HG03469 (cell line): ENCODE measurements at regions not wholly inside any gene's neighbourhood (a gene's known extent, or its start where the extent isn't known, plus 50 kb on each side); places are given as distances from the start of the nearest gene placed in this dataset.
"Not testable (repeated sequence)": the region's sequence is repeated elsewhere in the genome, so short reads cannot be mapped to it uniquely, and the experiment has no call there.

Experiments used
- ATAC-seq: cut with Tn5 transposase; IDR thresholded peaks from one replicate; pipeline ENCODE4 v1.9.1; 2021; ENCODE audit warnings: mild to moderate bottlenecking, moderate library complexity, moderate number of reproducible peaks; ENCODE audit not compliant: unreplicated experiment

DNA sequence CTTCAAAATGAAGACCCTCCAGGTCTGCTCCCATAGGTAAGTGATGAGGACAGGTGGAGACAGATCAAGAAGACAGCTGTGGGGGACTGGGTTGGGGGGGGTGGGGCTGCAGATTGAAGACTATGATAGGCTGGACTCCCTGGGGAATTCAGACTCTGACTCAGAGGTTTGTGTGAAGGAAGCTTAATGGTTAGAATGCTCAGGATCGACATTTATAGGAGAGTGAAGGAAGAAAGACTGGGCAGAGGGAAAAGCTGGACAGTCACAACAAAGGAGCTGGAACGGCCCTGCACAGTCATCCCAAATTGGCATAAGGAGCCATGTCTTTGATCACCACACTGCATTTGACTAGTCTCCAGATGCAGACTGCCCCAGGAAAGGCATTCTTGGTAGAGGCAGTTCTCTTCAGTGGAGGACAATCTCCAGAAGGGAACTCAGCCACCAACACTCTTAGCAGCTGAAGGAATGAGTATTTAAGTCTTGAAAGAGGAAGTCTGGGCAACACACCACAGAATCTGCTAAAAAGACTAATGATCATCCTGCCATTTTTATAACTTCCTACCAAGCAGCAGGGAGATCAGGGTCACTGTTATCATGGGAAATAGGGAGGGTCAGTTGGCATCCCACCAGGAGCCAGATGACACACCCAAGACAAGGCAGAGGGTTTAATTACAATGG, 120.0 kb upstream of the ZC3H11B start:
- ATAC-seq: no peak

DNA sequence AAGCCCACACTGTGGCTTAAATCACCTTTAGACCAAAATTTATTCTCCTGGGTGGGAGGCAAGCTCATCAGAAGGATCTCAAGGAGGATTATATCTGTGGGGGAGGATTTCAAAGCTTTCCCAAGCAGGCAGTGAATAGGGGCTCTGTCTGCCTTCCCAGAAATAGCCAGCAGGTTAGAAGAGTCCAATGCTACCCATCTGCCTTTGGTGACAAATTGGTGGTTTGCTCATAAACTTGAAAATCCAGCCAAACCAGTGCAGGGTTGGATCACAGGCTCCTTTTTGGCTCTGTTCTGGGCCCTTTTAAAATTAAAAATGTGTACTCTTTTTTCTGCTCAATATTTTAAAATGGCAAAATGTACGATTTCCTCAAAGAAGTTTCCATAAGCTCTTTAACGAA, 118.9 kb upstream of the ZC3H11B start:
- ATAC-seq: no peak

DNA sequence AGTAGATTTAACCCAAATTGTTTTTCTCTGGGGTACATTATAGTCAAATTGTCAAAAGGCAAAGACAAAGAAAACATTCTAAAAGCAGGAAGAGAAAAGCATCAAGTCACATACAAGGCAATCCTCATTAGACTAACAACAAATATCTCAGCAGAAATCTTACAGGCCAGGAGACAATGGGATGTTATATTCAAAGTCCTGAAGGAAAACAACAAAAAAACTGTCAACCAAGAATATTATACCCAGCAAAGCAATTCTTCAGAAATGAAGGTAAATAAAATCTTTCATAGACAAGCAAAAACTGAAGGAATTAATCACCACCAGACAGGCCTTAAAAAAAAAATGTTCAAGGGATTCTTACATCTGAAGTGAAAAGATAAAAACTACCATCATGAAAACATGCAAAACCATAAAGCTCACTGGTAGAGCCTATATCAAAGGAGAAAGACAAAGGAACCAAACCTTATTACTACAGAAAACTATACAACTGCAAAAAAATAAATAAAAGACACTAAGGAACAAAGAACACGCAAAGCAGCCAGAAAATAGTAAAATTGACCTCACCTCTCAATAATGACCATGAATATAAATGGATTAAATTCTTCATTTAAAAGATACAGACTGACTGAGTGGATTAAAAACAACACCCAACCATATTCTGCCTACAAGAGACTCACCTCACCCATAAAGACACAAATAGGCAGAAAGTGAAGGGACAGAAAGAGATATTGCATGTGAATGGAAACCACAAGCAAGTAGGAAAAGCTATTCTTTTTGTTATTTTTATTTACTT, 113.8 kb upstream of the ZC3H11B start:
- ATAC-seq: no peak

DNA sequence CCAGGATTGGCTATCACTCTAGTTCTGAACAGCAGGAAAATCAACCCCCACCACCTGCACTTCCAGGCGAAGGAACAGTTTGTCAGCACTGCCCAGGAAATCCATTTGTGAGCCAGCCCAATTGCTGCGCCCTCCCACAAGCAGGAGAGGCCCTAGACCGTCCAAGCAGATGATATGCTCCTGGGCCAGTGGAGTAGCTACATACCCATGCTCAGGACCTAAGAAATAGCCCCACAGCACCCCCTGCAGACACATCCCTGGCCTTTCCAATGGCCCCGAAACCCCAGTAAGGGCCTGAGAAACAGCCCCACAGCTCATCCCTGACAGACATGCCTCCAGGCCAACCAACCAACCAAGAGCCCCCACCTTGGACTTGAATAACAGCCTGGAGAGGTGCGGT, 111.5 kb upstream of the ZC3H11B start:
- ATAC-seq: no peak

DNA sequence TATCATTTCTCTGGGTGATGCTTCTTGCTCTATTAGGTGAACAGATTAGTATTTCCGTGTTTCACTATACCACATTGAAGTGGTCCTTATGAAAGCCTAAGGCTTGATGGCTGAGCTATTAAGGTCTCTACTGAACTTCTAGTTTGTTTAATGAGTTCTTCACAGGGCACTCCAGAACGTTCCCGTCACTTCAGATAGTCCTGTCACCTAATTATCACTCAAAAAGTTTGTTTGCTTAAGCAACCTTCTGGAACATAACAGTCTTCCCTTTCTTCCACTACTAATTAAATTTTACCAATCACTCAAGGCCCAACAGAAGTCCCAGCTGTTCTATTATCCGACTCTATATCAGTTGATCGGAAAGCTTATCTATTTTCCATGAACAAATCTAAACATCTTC, 104.6 kb upstream of the ZC3H11B start:
- no peak for ATAC-seq

DNA sequence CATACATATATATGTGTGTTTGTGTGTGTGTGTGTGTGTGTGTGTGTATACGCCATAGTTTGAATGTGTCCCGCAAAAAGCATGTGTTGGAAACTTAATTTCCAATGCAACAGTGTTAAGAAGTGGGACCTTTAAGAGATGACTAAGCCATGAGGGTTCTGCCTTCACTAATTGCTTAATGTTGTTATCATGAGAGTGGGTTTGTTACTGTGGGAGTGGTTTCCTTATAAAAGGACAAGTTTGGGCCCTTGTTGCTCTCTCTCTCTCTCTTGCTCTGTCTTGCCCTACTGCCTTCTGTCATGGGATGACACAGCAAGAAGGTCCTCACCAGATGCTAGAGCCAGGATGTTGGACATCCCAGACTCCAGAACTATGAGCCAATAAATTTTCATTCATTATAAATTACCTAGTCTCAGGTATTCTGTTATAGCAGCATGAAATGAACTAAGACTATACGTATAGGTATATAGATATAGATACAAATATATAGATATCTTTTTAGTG, 103.8 kb upstream of the ZC3H11B start:
- ATAC-seq: no peak

DNA sequence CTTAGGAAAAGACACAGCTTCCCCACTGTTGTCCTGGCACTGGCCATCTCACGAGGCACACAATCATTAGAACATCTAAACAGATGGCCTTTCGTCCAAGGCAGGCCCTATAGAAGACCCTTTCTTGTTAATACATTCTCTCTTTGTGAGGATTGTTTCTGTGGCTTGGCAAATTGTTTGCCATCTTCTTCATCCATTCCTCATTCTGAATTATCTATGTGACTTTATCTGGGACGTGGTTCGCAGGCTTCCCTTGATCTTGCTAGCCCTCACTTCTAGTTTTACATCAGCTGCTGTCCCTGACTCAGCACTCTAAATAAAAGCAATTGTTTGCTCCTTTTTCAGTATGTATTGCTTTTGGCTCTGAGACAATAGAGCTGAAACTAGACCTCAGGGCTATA, 101.1 kb upstream of the ZC3H11B start:
- no peak for ATAC-seq

DNA sequence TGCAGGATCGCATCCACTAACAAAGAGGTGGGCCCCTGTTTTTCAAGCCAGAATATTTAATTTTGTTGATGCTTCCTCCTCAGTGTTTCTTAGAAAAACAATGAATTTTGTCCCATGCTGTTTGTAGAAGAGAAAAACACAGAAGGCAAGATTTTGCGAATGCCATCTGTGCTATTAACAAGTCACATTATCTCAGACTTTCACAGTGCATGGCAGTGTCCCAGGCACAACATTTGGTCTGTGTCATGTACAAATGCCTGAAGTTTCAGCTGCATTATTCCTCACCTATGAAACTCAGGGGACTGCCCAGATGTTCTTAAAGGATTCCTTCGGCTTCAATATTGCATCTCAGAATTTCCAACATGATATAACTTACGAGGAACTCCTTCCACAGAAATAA, 99.6 kb upstream of the ZC3H11B start:
- ATAC-seq: no peak

DNA sequence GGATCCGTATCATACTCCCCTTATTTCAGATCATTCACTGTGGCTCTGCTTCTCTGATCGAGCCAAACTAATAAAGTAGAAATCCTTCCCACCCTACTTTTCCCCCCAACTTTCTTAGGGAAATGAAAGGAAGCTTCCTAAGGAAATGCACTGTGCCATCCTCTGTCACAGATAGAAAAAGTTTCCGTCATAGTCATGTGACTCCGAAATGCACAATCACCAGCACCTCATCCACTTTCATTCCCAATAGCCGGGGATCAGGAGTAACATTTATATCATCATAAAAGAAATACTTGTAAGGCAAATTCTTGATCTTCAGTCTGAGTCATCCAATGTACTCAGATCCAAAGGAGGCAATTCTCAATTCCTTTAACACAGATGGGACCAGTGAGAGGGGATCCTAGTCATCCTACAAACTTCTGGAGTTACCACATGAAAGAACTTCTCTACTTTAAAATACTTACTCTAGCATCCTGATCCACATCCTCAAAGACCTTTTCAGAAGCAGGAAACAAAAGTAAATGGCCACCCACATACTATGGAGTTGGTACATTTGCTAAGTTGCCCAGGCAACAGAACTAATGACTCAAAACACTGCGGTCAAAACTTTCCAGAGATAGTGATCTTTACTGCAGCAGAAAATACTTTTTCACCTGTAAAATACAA, 97.8 kb upstream of the ZC3H11B start:
- peak; percentile 74 for ATAC-seq

DNA sequence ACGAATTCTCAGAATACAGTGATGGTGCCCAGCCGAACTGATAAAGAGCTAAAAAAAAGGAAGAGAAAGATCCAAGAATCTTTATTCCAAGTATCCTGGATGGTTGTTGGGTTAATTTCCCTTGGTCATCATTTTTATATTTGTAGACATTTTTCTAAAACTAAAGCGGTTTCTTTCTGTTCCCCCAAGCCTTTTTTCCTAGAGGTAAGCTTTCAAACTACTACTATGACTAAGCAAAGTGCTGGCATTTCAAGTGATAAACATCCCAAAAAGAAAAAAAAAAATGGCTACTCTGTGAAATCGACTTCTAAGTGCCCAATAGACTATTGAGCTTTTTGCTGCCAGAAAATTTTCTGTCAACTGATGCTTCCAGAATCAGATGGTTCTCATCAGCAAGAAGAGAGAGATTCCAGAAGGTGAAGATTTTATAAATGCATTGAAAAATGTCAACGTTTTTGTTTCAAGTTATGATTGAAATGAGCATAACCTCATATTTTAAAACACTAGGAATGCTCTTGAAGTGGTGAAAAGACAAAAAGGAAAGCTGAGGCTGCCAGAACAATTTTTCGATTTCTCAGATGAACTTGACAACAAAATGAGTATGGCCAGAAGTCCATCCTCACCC, 96.1 kb upstream of the ZC3H11B start:
- no peak for ATAC-seq

DNA sequence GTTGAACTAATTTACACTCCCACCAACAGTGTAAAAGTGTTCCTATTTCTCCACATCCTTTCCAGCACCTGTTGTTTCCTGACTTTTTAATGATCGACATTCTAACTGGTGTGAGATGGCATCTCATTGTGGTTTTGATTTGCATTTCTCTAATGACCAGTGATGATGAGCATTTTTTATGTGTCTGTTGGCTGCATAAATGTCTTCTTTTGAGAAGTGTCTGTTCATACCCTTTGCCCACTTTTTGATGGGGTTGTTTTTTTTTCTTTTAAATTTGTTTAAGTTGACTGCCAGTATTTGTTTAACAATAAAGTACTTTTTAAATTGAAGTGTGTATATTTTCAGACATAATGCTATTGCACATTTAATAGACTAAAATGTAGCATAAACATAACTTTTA, 95.0 kb upstream of the ZC3H11B start:
- not testable (repeated sequence) for ATAC-seq

DNA sequence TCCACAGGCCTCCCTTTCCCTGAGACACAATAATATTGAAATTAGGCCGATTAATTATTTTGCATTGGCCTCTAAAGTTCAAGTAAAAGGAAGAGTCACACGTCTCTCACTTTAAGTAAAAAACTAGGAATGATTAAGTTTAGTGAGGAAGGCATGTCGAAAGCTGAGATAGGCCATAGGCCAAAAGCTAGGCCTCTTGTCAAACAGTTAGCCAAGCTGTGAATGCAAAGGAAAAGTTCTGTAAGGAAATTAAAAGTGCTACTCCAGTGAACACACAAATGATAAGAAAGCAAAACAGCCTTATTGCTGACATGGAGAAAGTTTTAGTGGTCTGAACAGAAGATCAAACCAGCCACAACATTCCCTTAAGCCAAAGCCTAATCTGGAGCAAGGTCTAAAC, 91.4 kb upstream of the ZC3H11B start:
- ATAC-seq: not testable (repeated sequence)

DNA sequence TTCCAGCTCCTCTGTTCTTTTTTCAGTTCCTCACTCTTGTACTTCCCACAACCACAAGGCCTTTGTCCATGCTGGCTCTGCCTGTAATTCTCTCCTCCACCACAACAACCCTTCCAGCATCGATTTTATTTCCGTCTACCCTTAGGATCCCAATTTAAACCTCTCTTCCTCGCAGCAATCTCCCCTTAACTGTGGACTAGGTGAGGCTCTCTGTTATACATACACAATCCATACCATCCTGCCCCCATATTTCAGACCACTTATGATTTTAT, 90.4 kb upstream of the ZC3H11B start:
- no peak for ATAC-seq

DNA sequence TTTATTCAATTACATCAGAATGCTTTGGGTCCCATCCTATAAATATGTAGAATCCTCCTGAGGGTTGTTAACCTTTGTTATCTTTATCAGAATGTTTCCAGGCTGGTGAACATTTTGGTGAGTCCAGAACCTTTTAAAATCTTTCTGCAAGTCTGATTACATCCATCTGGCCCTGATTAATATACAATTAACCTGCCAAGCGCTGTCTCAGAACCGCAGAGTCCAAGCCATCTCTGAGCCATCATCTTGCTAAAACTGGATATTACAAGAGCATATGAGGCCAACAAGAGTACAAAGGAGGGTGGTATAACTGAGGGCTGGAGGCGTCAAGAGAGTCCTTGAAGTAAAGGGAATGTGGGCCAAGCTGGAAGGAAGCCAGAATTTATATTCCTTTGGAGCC, 88.6 kb upstream of the ZC3H11B start:
- ATAC-seq: no peak

DNA sequence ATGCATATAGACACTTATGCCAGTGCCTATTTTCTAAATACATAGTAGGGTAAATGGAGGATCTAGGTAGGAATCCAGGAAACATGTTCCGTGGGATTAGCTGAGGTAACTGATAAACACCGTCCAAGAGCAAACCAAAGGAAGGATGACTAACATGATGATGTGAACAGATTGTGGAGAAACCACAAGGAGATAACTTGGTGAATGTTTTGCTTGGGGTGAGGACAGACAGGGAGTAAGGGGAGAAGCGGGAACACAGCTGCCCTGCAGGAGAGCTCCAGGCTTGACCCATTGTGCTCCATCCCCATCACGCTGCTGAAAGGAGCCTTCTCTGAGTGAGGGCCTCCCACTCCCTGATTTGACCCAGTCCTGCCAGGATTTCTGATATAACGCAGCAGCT, 87.0 kb upstream of the ZC3H11B start:
- ATAC-seq: no peak

DNA sequence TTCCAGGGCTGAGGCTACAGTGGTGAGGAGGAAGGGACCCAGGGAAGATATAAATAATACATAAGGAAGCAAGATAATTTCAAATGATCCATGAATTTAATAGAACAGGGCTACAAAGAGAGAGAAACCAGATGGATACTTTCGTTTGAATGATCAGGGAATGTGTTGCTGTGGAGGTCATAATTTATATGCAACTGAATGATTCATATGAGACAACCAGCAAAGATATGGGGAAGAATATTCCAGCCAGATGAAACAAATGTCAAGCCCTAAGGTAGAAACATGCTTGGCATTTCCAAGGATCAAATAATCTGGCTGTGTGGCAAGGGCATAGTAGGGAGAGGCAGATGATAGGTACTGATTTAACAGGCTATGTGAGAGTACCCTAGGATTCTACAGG, 84.8 kb upstream of the ZC3H11B start:
- ATAC-seq: no peak

DNA sequence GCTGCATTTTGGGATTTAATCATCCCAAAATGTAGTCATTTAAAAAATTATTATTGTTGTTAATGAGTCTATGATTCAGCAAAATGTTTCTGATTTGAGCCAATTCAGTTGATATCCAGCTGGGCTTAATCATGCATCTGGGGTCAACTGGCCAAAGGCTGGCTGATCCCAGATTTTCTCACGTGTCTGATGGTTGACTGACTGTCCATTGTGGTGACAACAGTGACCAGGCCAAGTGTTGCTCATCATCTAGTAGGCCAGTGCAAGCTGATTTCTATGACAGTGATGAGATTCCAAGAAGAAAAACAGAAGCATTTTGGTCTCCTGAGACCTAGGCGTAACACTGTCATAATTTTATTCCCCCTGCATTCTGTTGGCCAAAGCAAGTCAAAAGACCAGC, 80.1 kb upstream of the ZC3H11B start:
- ATAC-seq: no peak

DNA sequence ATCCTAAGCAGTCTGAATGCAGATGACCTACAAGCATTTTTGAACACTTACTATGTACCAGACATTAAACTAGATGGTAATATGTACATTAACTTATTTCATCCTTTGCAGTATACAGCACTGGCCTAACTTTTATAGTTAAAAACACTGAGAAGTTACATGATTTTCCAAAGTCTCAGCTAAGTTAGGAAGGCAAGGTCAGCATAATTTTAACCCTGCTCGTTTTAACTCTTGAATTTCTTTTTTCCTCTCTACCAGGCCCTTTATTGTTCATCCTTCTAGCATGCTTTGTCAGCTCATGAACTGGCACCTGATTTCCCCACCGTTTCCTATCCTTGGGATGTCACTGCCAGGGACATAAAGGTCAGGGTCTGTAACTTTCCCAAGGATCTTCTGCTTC, 76.9 kb upstream of the ZC3H11B start:
- ATAC-seq: no peak

DNA sequence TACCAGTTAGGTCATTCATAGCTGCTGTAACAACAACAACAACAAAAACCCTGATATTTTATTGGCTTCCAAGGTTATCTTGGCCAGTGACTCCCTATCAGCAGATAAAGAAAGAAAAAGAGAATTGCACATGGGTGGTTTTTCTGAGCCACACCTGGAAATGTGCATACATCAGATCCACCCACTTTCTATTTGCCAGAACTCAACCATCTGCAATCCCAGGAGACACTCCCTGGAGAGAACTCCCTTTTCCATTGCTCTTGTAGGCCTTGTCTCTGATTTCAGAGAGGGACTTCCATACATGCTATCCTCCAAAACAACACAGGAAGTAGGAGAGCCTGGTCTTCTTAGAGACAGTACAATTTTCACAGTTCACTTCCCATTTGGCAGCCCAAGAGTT, 74.9 kb upstream of the ZC3H11B start:
- no peak for ATAC-seq

DNA sequence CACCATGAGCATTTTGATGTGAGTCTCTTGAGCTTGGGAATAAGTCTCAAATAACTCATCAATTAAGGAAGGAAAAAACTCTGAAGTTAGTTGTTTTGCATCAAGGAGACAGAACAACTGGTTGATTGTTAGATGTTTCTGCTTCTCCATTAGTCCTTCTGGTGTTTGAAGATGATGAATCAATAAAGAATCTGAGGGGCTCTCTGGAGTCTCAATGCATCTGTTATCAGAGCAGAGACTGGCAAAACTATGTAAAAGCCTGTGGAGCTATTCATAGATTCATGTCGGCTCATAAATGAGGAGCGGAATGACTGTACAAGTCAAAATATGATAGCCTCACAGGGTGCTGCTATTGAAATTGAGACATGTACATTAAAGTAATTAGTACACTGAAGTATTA, 73.3 kb upstream of the ZC3H11B start:
- no peak for ATAC-seq

DNA sequence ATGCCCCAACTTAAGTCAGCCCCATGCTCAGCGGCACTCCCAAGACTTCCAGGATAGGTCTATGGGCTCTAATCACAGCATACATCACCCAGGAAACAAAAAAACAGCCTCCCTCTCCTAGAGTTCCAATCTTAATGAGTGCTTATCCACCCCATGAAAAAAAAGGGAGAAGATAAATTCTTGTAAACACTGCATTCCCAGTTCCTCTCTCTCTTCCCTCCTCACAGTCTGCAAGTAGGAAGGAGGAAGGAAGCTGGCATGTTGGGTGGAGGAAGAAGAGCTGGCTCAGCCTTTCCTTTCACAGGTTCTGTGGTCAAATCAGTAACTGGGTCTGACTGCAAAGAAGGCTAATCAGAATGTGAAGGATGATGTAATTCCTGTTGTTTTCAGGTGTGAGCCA, 69.9 kb upstream of the ZC3H11B start:
- ATAC-seq: no peak

DNA sequence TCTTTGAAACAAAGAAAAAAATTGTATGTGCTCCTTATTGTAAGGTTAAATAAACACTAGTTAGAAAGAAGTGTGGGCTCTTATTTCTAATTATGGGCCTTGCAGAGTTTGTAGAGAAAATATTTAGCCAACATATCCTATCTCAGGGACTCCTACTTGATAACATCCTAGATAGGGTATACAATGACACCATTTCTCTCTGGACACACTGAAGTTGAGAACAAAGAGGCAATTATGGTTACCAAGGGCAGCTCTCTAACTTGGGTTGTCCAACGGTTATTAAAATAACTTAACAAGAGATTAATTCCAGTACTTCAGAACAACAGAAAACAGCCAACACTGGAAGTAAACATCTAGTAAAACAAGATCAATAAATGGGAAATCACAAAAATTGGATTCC, 69.0 kb upstream of the ZC3H11B start:
- ATAC-seq: no peak
